SU-DHL-6 (cell line): ENCODE measurements at regions not wholly inside any gene's neighbourhood (a gene's known extent, or its start where the extent isn't known, plus 50 kb on each side); places are given as distances from the start of the nearest gene placed in this dataset.
A peak's percentile ranks its signal among the peaks of the same experiment; 100 is the strongest.

Experiments used
- H2AFZ ChIP-seq: fragments of 200-600 bp; sonication (generic); 2 replicates; pipeline ENCODE4 v1.6.1; 2014; ENCODE audit warnings: low read depth, mild to moderate bottlenecking, moderate library complexity, mixed read lengths, antibody characterized with exemption, low read length; ENCODE audit not compliant: severe bottlenecking
- H3F3A ChIP-seq: fragments of 200-600 bp; shearing (Covaris generic); 2 replicates; pipeline ENCODE4 v1.6.0; 2016; ENCODE audit warnings: antibody characterized with exemption, mild to moderate bottlenecking; ENCODE audit not compliant: insufficient read depth
- H3K27ac ChIP-seq: fragments of 200-600 bp; sonication (generic); 2 replicates; pipeline ENCODE4 v1.5.1; 2016; ENCODE audit warnings: low read depth, mild to moderate bottlenecking, low read length, moderate library complexity, mixed read lengths
- H3K27me3 ChIP-seq: fragments of 200-600 bp; sonication (generic), shearing (Covaris generic); 2 replicates; pipeline ENCODE4 v1.6.0; 2014; ENCODE audit warnings: mild to moderate bottlenecking, low read length
- H3K36me3 ChIP-seq: fragments of 200-600 bp; sonication (generic); 2 replicates; pipeline ENCODE4 v1.6.1; 2014; ENCODE audit warnings: mild to moderate bottlenecking, low read length, mixed read lengths
- H3K4me2 ChIP-seq: fragments of 300-600, 200-600 bp; shearing (Covaris generic), sonication (generic); 2 replicates; pipeline ENCODE4 v1.6.0; 2014; ENCODE audit warnings: low read length, low read depth, mild to moderate bottlenecking; ENCODE audit not compliant: poor library complexity, severe bottlenecking
- H3K4me3 ChIP-seq: fragments of 200-600 bp; sonication (generic); 2 replicates; pipeline ENCODE4 v1.5.1; 2014; ENCODE audit warnings: antibody characterized with exemption, low read length, mild to moderate bottlenecking, mixed read lengths; ENCODE audit not compliant: insufficient read depth, poor library complexity, severe bottlenecking
- H3K79me2 ChIP-seq: fragments of 200-600 bp; sonication (generic); 2 replicates; pipeline ENCODE4 v1.6.1; 2014; ENCODE audit warnings: mild to moderate bottlenecking, low read length, moderate library complexity; ENCODE audit not compliant: insufficient read depth
- H3K9ac ChIP-seq: fragments of 200-600 bp; sonication (generic); 2 replicates; pipeline ENCODE4 v1.7.0; 2014; ENCODE audit warnings: mild to moderate bottlenecking, low read length
- H3K9me2 ChIP-seq: fragments of 200-600 bp; sonication (generic); replicated peaks from 2 replicates; pipeline ENCODE4 v1.6.1; 2014; ENCODE audit warnings: low read length; ENCODE audit not compliant: insufficient read depth
- H3K9me3 ChIP-seq: fragments of 200-600 bp; sonication (generic); 2 replicates; pipeline ENCODE4 v1.6.1; 2014; ENCODE audit warnings: low read length, mixed read lengths; ENCODE audit not compliant: insufficient read depth
- H4K20me1 ChIP-seq: fragments of 200-600 bp; sonication (generic); 2 replicates; pipeline ENCODE4 v1.6.1; 2014; ENCODE audit warnings: low read depth, mild to moderate bottlenecking, antibody characterized with exemption, low read length, moderate library complexity, mixed read lengths
- CTCF ChIP-seq: fragments of 200-600 bp; sonication (generic); IDR thresholded peaks from one replicate; pipeline ENCODE4 v1.5.1; 2017; ENCODE audit warnings: antibody characterized with exemption, mild to moderate bottlenecking, low read length, moderate library complexity; ENCODE audit not compliant: insufficient read depth, poor library complexity, severe bottlenecking
- EZH2phosphoT487 ChIP-seq: fragments of 200-600 bp; sonication (generic), shearing (Covaris generic); conservative IDR thresholded peaks from 2 replicates; pipeline ENCODE4 v1.6.1; 2018; ENCODE audit warnings: mild to moderate bottlenecking, antibody characterized with exemption, low read length, moderate library complexity, mixed read lengths

DNA sequence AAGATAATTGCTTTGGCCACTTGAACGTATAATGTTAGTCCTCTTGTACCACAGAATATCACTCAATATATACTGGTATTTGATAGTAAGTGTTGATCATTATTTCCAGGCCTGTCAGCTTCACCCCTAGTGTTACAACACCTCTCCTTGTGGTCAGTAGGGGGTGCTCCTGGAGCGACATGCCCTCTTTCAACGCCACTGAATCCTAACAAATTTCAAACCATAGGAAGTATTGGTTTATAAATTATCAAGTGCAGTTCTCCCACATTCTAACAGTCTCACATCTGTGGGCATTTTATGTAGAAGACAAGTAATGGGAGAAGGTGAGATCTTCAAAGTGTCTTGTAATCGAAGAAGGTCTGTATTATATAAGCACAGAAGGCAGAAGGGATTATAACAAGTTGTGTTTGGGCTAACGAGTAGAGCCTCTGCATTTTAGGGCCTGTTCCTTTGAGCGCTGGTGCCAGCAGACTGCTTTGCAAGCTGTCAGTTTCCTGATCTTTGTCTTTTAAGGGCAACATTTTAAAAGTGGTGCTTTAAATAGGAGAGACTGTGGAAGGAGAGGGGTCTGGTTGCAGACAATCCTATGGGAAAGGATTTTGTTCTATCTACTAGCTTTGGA, 57.1 kb upstream of the CEP162 start:
- H3K79me2 ChIP-seq = no peaks in the 10 kb centered on the region
- H3K27ac ChIP-seq = no peak overlapping the region
- no peak overlapping the region for H3K9ac ChIP-seq
- H2AFZ ChIP-seq = no peak overlapping the region
- no peak overlapping the region for H3K4me2 ChIP-seq
- no peaks in the 10 kb centered on the region for H3K9me2 ChIP-seq
- no peak overlapping the region for H3K4me3 ChIP-seq
- TF ChIP-seq CTCF (peak; percentile 34), EZH2phosphoT487 (no peak)
- H3K9me3 ChIP-seq = no peaks in the 10 kb centered on the region
- H3F3A ChIP-seq = no peaks in the 10 kb centered on the region
- H4K20me1 ChIP-seq = no peaks in the 10 kb centered on the region
- H3K36me3 ChIP-seq = no peaks in the 10 kb centered on the region
- no peaks in the 10 kb centered on the region for H3K27me3 ChIP-seq

DNA sequence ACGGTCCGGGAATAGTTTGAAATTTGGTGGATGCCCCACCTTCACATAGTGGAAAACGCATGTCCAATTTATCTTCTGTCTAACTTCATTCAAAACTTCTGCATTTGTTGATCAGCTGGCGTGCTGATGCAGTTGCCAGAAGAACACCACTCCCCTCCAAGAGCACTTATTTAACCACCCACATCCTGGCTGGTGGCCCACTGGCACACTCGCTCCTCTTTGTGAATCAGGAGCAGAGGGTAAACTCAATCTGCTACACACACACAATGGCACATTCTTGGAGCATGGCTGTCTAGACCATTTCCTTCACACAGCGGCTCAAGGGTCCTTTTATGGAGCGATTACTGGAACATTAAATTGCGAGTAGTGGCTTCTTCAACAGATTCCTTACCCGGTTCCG, 55.1 kb upstream of the CEP162 start:
- Histone ChIP-seq H3K9me3 (no peaks in the 10 kb centered on the region), H3K4me2 (no peak overlapping the region), H2AFZ (no peak overlapping the region), H3K27me3 (no peaks in the 10 kb centered on the region), H3K9me2 (no peaks in the 10 kb centered on the region), H3F3A (no peaks in the 10 kb centered on the region), H3K27ac (no peak overlapping the region), H3K9ac (no peak overlapping the region), H3K79me2 (no peaks in the 10 kb centered on the region), H3K4me3 (no peak overlapping the region), H3K36me3 (no peaks in the 10 kb centered on the region), H4K20me1 (no peaks in the 10 kb centered on the region)
- TF ChIP-seq CTCF (no peak), EZH2phosphoT487 (no peak)

GRCh38 chr6:84280639-84281038, 53.2 kb upstream of the CEP162 start:
- Histone ChIP-seq H3K9me3 (no peaks in the 10 kb centered on the region), H3K9ac (no peak overlapping the region), H3F3A (no peaks in the 10 kb centered on the region), H4K20me1 (no peaks in the 10 kb centered on the region), H3K27ac (no peak overlapping the region), H3K27me3 (no peaks in the 10 kb centered on the region), H3K79me2 (no peaks in the 10 kb centered on the region), H3K36me3 (no peaks in the 10 kb centered on the region), H2AFZ (no peak overlapping the region), H3K4me2 (no peak overlapping the region), H3K9me2 (no peaks in the 10 kb centered on the region), H3K4me3 (no peak overlapping the region)
- TF ChIP-seq EZH2phosphoT487 (no peak), CTCF (no peak)
